A172 (cell line): ENCODE measurements at regions not wholly inside any gene's neighbourhood (a gene's known extent, or its start where the extent isn't known, plus 50 kb on each side); places are given as distances from the start of the nearest gene placed in this dataset.

Source experiments
- DNase-seq: peaks from one replicate; pipeline ENCODE4 v3.0.0-alpha.2; 2015; ENCODE audit warnings: low spot score

DNA sequence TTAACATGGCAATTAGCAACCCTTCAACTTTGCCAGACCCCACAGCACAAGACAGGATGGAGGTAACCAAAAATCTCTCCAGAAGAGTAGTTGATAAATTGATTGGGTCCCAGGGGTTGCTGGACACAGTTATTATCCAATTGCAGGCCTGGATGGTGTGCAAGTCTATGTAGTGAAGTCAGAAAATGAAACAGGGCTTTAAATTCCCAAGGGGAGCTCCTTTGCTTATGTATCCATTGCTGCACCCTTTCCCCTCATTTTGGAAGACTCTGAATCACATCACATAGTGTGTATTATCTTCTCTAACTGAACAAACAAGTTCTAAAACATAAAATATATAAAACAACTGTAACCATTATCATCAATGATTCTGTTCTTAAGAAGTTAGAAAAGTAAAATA lies 550.2 kb downstream of the LMO4 start:
- DNase-seq: no peak

DNA sequence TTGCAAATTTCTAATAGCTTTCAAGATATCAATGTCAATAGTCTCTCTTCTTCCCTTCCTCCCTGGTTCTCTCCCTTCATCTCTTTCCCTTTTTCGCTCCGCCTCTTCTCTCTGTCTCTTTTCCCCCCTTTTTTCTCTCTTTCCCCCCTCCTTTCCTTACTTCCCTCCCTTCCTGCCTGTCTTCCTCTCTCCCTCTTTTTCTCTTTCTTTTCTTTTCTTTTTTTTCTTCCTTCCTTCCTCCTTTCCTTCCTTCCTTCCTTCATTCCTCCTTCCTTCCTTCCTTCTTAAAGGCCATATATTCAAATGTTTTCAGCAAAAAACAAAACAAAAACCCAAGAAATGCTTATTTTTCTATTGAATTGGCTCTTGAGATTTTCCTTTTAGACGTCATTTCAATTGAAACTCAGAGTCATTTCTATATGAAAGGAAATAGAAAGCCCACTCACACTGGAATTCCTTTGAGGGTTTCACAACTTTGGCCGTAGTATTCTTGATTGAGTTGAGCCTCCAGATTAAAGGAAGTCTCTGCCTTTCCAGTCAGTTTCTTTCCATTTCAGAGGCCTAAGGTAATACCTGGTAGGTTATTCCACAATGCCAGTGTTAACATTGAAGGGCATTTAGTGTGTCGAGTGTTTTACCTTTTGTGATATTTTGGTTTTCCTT lies 551.5 kb downstream of the LMO4 start:
- no peak for DNase-seq

DNA sequence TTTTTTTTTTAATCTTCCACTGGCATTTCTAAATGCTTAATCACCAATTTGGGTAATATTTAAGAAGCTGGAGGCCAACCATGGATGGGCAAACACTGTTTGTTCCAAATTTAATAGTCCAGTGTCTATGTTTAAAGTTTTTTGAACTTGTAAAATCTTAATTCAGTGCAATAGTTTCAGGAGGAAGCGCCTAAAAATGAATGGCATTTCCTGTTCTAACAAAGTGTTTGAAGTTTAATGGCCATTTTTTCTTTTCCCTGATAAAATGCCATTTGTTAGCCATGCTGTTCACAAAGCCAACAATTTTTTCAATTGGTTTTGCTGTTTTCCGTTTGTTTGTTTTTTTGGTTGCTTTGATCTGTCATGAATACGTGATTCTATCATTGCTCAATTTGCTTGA lies 552.1 kb downstream of the LMO4 start:
- no peak for DNase-seq

DNA sequence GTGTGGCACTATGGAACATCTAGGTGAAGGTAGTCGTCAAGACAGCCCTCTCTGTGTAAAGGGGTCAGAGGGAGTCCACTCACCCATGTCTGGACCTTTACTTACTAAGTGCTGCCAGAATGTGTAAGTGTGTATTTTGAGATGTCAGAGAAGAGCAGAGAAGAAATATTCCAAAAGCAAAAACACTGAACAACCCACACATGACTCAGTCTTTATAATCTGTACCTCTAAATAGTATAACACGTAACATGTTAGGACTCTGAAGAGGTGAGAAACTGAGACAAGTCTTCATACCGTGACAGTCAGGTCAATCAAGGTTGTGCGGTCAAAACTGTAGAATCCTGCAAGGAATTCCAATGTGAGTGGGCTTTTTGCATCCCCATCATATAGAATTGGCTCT lies 555.2 kb downstream of the LMO4 start:
- no peak for DNase-seq

DNA sequence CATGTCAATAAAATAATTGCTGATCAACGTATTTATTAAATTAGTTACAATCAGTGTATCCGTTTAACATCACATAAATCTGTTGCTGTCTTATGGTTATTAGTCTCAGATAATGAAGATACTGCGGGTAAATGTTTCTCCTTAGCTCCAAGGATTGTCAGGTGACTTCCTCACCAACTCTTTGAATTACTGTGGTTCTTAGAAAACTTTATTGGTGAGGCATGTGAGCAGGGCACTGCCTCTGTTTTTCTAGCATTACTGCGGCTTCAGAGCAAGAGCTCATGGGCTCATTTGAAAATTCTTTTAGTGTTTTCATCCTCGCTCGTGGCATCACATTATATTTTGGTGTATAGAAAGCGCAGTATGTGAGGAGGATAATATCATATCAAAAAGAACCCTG lies 555.9 kb downstream of the LMO4 start:
- DNase-seq: no peak

DNA sequence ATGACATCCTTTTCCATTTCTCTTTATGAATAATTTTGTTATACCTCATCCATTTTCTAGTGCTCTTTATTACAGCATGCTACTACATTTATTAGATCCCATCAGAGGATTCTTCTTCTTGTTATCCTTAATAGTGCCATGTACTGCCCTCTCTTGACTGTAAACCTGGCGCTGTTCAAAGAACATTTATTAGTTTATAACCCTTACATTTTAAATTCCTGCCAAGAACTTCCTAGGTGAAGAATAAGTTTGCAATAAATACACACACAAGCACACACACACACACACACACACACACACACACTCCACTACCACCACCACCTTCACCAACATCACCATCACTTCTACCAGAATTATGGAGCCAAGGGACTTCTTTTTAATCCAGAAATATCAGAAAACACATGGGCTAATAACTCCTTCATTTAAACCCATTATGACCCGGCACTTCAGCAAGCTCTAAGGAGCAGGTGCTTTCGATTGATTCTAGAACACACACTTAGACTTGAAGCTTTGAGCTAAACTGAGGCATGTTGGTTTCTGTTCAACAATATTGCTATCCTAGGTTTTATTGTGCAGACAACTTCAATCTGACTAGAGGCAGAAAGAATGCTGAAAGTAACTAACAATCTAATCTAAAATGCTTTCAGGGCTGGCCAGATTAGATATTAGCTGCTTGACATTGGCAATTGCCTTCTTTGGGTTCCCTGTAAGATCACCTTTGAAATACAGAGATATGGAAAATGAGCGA lies 556.8 kb downstream of the LMO4 start:
- DNase-seq: no peak

DNA sequence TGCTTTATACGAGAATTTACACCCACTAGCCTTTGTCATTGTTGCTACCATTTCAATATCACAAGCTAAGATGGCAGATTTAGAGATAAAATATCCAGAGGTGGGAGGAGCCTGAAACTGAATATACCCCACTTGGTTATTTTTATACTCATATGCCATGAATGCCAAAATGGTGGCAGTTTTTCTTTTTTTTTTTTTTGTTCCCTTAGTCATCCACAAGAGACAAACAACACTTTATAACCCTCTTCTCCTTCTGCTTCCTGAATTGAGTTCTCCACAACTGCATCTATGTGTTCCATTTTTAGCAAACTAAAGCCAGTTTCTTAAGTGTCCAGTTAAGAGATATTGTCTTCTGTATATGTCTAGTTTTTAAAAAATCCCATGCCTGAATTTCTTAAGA lies 558.4 kb downstream of the LMO4 start:
- no peak for DNase-seq

DNA sequence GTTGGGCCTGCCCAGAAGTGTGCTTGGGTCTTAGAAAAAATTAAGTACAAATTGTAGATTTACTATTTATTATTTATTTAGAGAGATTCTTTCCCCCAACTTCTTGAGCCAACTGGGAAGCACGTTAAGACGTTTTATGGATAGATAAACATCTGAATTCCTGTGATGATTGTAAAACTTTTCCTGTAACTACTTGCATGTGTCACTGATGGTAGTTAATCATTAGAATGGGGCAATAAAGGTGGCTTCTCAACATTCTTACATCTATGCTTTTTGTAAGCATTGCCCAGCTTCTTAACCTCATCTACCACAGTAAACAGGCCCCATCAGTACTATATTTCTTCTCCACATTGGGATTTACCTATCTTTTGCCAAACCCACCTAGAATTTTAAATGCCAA lies 559.8 kb downstream of the LMO4 start:
- DNase-seq: peak; percentile 8

DNA sequence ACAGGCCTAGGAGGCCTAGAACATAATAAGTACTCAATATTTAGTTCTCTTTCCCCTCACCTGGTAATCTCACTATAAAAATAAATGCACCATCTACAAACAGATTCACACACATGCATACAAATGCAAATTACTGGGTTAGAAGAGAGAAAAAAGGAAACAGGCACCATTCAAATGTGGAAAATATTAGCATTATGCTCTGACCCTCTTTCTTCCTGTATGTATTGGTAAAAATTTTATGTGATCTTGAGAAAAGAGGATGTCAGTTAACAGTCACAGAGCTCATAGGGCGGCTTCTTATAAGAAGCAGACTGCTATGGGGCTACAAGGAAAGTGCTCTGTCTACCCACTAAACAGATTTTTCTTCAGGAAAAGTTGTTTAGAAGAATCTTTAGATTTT lies 565.4 kb downstream of the LMO4 start:
- no peak for DNase-seq

DNA sequence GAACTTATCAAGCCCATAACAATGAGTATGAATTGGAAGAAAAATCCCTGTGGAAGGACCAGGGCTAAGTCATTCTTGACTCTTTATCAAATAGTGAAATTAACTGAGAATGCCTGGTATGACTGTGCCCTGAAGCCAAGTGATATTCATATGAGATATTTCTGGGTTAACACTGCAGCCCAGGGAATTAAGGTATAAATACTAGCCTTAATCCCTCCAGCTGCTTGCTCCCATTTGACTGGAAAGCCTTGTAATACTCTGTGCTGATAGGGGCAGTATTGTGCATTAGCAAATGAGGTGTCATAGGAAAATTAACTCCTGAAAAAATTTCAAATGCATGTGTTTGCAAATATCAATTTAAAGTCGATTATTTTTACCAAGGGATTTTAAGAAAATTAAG lies 568.8 kb downstream of the LMO4 start:
- no peak for DNase-seq

DNA sequence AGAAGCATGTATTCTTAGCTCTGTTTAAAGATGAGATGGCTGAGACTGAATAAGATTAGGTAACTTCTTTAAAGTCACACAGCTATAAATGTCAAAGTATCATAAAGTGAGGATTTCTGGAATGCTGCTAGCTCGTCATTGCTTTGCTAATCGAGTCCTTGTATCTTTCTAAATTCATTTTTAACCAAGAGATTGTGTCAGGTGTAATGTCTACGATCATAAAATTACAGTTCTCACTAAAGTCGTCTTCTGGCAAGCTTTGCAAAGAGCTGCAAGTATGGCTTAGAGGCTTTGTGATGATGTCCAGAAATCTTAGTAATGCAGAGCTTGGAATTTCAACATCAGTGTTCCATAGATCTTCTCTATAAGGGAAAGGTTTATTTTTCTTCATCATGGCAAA lies 569.8 kb downstream of the LMO4 start:
- no peak for DNase-seq

DNA sequence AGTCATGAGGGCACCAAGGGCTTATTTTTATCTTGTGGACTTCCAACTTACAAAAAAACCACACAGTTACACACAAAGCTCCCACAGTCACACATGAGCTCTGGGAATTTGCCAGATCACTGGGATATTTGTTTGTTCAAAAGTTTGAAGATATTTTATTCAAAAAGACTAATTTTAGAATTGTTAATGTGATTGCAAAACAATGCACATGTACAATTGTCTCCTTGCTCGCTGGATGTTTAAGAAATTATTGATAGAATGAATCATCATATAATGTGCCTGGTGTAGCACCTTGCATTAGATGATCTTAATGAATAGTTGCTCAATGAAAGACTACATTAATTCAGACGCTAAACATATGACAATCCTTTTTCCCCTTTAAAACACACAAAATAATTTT lies 570.3 kb downstream of the LMO4 start:
- DNase-seq: no peak

DNA sequence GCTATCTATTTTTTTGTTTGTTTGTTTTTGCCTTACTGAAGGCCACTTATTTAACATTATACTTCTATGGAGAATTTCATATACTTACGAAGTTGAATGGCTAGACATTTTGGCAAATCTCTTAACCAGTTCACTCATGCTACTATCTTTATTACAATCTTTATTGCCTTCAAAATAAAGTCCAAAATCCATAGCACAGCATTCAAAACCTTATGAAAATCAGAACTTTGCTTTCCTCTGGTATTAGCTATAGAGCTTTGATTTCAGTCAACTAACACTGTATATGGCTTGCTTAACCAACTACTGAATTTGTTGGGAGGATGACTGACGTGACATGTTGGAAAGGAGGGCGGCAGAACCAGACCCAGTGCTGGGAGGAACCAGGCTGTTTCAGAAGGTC lies 571.1 kb downstream of the LMO4 start:
- DNase-seq: no peak

DNA sequence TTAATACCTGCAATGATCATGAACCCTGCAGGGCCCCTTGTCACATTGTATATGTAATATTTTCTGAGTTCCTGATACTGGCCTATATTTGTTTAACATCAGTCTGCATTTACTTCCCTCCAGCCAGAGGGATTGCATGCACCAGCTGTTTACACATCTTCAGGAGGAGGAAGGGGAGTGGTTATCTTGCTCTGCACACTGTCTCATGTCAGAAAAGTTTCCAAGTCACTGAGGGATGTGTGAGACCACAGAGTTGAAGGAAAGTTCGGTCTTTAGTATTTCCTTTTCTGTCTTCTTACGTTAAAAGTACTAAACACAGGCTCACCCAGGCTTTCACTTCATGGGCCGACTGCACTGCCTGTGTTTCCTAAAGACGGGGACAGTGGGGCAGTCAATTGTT lies 574.1 kb downstream of the LMO4 start:
- DNase-seq: no peak

DNA sequence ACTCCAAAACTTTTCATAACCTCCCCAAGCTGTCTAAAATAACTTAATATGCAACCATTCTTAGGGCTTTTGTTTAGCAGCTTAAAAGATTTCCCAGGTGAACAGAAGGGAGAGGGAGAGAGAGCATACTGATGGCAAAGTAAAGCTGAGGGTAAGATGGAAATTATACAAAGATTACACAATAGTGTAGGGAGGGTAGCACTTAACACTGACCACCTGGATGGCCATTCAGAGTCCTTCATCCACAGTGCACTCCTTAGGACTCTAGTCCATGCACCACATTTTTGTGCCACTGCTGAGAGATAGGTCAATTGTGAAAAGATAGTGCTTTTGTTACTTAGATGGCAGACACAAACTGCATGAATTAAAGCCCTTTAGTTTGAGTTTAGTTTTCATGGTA lies 574.6 kb downstream of the LMO4 start:
- no peak for DNase-seq

DNA sequence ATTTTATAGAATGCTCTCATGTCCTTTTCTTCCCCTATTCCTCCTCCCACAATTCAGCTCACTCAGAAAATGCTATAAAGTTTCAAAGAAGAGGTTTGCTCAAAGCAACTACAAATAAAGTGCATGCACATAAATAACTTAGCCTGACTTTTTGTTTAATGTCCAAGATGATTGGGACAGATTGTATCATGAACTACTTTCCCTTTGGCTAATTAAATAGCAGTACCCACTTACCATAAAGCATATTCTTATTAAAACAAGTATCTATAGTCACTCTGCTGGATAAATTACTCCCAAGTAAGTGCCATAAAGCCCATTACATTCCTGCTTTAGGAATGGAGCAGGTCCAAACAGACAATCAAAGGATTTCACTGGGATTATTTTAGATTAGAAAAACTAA lies 576.0 kb downstream of the LMO4 start:
- DNase-seq: no peak

DNA sequence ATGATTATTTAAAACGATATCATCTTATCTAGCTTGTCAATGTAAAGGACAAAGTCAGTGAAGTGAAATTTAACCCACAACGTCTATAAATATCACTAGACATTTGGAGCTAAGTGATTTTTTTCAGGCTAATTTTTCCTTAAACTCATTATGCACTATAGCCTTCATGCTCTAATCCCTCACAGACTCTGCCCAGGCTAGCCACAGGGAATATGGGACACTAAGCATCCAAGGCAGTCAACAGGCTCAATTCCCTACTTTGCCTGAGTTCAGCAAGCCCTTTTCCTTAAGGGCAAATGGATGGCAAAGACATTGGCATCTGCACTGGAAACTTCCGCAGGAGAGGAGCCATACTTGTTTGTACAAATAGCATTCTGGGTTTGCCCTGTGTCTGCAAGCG lies 577.0 kb downstream of the LMO4 start:
- DNase-seq: no peak

DNA sequence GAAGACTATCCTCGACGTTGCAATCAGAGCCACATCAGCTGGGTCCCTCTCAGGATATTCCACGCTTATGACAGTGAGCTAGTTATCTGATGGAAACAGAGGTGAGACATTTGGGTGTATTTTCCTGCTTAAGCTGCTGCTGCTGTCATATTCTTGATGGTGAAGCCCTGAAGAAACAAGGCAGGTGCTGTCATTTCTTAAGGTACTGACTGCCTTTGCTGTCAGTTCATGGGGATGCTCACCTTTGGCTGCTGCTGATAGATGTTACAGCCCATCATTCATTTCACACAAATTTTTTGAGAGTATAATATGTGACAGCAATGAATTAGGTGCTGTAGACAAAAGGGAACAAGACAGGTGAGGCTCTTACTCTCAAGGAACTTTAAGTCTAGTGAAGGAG lies 577.4 kb downstream of the LMO4 start:
- no peak for DNase-seq

DNA sequence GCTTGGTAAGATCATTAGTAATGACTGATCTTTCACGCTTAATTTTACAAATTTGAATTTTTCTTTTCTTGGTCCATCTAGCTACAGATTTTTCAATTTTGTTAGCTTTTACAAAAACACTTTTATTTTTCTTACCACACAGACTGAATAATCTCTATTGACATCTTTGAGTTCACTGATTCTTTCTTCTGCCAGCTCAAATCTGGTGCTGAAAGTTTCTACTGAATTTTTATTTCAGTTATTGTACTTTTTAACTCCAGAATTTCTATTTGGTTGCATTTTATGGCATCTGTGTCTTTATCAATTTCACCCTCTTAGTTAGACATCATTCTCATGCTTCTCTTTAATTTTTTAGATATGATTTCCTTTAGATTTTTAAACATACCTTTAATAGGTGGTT lies 584.7 kb downstream of the LMO4 start:
- no peak for DNase-seq

DNA sequence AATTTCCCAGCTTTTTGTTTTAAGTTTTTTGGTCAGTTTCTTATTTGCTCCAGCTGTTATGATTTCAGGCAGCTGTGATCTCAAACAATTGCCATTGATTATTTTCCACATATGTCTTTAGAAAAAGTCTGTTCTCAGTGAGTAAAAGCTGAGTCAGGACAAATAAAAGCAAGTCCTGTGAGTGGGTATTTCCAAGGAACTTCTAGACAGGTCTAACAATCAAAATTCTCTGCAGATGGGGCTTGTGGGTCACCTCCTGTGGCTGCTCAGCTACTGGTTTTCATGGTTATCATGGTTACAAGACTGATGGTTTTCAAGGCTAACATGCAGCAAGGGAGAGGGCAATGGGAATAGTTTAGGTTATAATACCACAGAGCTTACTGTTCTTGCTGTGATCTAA lies 585.7 kb downstream of the LMO4 start:
- DNase-seq: no peak

DNA sequence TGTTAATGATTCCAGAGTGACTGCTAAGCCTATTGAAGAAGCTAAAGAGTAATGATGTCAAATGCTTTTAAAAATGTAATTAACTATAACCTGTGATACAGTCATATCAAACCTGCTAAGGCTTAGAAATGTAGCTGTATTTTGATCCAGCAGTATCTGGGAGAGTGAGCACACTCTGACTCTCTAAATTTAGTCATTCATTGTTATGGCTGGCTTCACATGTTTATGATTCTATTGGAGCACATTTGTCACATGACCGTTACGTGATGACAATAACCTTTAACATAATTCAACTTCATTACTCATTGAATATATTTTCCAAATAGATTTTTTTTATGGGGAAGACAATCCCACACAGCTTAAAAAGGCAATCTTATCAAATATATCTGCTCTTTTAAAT lies 587.1 kb downstream of the LMO4 start:
- no peak for DNase-seq

DNA sequence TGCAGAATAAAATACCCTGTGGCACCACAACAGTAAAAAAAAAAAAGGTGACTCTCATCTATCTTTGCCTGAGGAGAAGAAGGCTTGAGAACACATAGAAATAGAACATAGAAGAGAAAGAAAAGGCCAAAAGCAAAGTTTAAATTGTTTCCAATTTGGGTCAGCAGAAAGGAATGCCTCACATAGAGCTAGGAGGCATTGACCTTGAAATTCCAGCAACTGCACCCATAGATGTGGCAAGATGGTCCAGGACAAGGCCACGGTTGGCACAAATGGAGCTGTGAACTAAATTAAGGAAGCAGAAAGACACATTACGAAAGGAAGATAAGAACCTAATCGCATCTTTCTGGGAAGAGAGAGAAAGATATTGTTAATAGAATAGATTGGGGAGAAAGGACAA lies 588.3 kb downstream of the LMO4 start:
- no peak for DNase-seq

DNA sequence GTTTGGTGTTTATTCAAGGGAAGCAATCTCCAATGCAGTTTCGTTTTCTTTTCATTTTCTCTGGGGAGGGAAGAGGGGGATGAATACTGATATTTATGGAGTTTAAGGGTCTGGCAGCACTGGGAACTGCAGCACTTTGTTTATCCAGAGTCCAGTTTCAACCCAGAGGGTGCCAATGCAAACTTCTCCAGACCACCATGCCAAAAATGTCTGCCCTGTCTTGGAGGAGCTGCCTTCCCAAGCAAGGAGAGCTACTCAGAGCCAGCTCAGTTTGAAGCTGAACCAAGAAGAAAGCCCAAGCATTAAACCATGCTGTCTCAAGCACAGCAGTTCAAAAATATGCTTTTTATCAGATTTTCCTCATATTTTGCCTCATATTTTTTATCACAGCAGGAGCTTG lies 589.7 kb downstream of the LMO4 start:
- no peak for DNase-seq

DNA sequence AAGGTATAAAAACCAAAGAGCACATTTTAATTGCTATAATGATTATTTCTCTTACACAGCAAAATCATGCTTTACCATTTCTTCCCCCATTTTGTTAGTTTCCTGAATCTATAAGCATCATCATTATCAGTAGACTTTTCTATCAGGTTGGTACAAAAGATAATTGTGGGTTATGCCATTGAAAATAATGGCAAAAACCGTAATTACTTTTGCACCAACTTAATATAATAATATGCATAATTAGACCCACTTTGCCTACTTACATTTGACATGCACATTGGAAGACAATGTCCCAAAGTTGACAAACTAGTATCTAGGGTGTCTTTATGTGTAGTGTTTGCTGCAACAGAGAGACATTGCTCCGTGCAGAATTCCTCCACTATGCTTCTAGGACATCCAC lies 594.2 kb downstream of the LMO4 start:
- DNase-seq: no peak
